ENCODE measurements at regions not wholly inside any gene's neighbourhood (a gene's known extent, or its start where the extent isn't known, plus 50 kb on each side); places are given as distances from the start of the nearest gene placed in this dataset.

- TF ChIP-seq RFX5 (IDR thresholded peaks at IDR 0.05; ENCODE audit: low read depth, low read length) (no peak), MAFK (IDR thresholded peaks at IDR 0.05; ENCODE audit: low read depth, low read length) (no peak)
These were observed 166.9 kb downstream of the ABHD5 start (continued) for GRCh38 chr3:43857361-43858293.

DNA sequence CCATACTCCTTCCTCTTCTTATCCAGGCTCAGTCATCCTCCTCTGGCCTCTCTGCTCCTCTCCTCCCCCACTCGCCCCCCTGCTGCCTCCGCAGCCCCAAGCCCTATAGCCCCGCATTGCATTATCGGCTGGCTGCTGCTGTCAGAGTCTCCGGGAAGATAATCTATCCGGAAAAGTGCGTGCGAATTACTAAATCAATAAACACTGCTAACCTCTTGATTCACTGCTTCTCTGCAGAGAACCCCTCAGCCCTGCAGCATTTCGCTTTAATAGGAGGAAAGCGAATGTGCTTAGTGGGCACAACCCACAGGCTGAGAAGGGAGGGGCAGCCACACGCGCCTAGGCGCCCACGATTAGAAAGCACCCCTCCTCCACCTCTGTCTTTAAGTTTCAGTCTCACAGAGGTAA lies 167.6 kb downstream of the ABHD5 start:
- no peak for TF ChIP-seq BHLHE40 (IDR thresholded peaks at IDR 0.05; ENCODE audit: low read depth, low read length)
- TF ChIP-seq SMC3 (IDR thresholded peaks at IDR 0.05; ENCODE audit: low read depth, low read length), result no peak
- peak; percentile 52; the same call in 1 of the 2 replicates for TF ChIP-seq MAFK (IDR thresholded peaks at IDR 0.05; ENCODE audit: low read depth, low read length)
- no peak for TF ChIP-seq MXI1 (IDR thresholded peaks at IDR 0.05; ENCODE audit: borderline replicate concordance, low read depth, low read length)
- POLR2A ChIA-PET (ENCODE audit: unreplicated experiment), result no interaction called here
- H3K27ac ChIP-seq (ENCODE audit: insufficient read depth, low read length), result no peak overlapping the region

More for the DNA sequence above, 167.6 kb downstream of the ABHD5 start:
- in situ Hi-C loops (cut with MboI; ENCODE audit: low sequenced_read_pairs), result no loop called here
- intact Hi-C loops (cut with micrococcal nuclease), result loop anchor here (5.0 to 10.0 kb wide), 3 partner anchors 257 to 339 kb away; no protein-coding TSS in a partner anchor
- WGBS, 2 experiments (ENCODE audit: extremely low coverage in 2 of 2, insufficient read length in 1 of 2), result 0% methylated on average over 2 of the region's 14 CpGs; no CpG with 5 or more reads in 1 of the 2 experiments
- dilution Hi-C loops (cut with HindIII; ENCODE audit: low sequenced_read_pairs, unreplicated experiment), result no loop called here
- H3K79me1 ChIP-seq (ENCODE audit: low read depth in 1 of 2, low read length in 2 of 2), result no peaks in the 10 kb centered on the region
- no peak overlapping the region for H2AK9ac ChIP-seq (replicated peaks; ENCODE audit: low read depth, low read length, poor library complexity)
- H2BK120ac ChIP-seq (ENCODE audit: low read depth, low read length), result no peak overlapping the region
- H3K9ac ChIP-seq (ENCODE audit: low read depth, low read length), result no peak overlapping the region
- H2BK5ac ChIP-seq (ENCODE audit: low read depth, low read length, poor library complexity, severe bottlenecking), result no peak overlapping the region
- H2AFZ ChIP-seq (replicated peaks; ENCODE audit: low read length, poor library complexity), result peak overlapping the region; percentile 4
- no peak overlapping the region for H2AK5ac ChIP-seq (ENCODE audit: low read depth, low read length)
- no peak overlapping the region; the same call in 1 of the 2 replicates for H2BK20ac ChIP-seq (ENCODE audit: low read depth, low read length)
- no peaks in the 10 kb centered on the region for H3K9me3 ChIP-seq (ENCODE audit: control insufficient read depth, insufficient read depth, low read length)
- CTCF ChIA-PET, result no interaction called here
- H4K8ac ChIP-seq (ENCODE audit: low read depth in 2 of 2, low read length in 2 of 2), result peak overlapping the region in 1 of 2 experiments; percentile 23; a peak in 1 of 4 replicates
- no peaks in the 10 kb centered on the region for H3K36me3 ChIP-seq (ENCODE audit: control insufficient read depth, insufficient read depth, low read length)
- DNase-seq (peak; percentile 63), ATAC-seq (ENCODE audit: low read depth) (peak; percentile 63)
- H3K23ac ChIP-seq (ENCODE audit: low read depth, low read length), result peak overlapping the region; percentile 35; the same call in 1 of the 2 replicates
- peaks cover 6% of the 10 kb centered on the region; the same call in 1 of the 2 replicates for H3K4me1 ChIP-seq (ENCODE audit: control insufficient read depth, insufficient read depth, low read length)
- no peak overlapping the region for H3K56ac ChIP-seq (ENCODE audit: extremely low read depth, insufficient read depth, low read length)
- H3K4me2 ChIP-seq (ENCODE audit: low read depth, low read length), result peak overlapping the region; percentile 41
- H3K4ac ChIP-seq (ENCODE audit: low read depth, low read length), result peak overlapping the region; percentile 36; the same call in 1 of the 2 replicates
- 0 out of 2 replicates have a peak, but pooled peaks cover 4% of the 10 kb centered on the region for H3K9me1 ChIP-seq (ENCODE audit: insufficient read depth, low read length)
- no peak overlapping the region; the same call in 1 of the 2 replicates for H4K5ac ChIP-seq (ENCODE audit: low read depth, low read length)
- H3K27me3 ChIP-seq (ENCODE audit: control insufficient read depth, insufficient read depth, low read length), result peaks cover 5% of the 10 kb centered on the region; the same call in 1 of the 2 replicates
- no peak overlapping the region for H4K91ac ChIP-seq (ENCODE audit: insufficient read depth, low read depth, low read length)
- H3K18ac ChIP-seq (ENCODE audit: low read depth, low read length), result no peak overlapping the region
- BruUV-seq (replicated peaks), result no TSS peak
- no peak overlapping the region for H2BK15ac ChIP-seq (ENCODE audit: low read depth, low read length)
- no peaks in the 10 kb centered on the region for H4K20me1 ChIP-seq (ENCODE audit: insufficient read depth, low read length)
- H3K4me3 ChIP-seq (ENCODE audit: insufficient read depth, low read depth, low read length), result no peak overlapping the region
- H3K14ac ChIP-seq (replicated peaks; ENCODE audit: low read depth, low read length), result peak overlapping the region; percentile 42; the same call in 1 of the 2 replicates

All from IMR-90 (cell line).